Chondrocyte (in vitro differentiated cells): ENCODE measurements at regions not wholly inside any gene's neighbourhood (a gene's known extent, or its start where the extent isn't known, plus 50 kb on each side); places are given as distances from the start of the nearest gene placed in this dataset.

Experiments
- DNase-seq: peaks from one replicate; pipeline ENCODE4 v3.0.0; 2021; ENCODE audit warnings: mixed read lengths, low spot score
- H3K27ac Mint-ChIP-seq: one replicate; pipeline ENCODE4 v1.8.0; 2021; ENCODE audit warnings: mild to moderate bottlenecking, moderate library complexity, mixed read lengths; ENCODE audit not compliant: unreplicated experiment
- H3K27me3 Mint-ChIP-seq: 2 replicates; pipeline ENCODE4 v1.8.0; 2021; ENCODE audit warnings: low read depth, mixed read lengths
- H3K36me3 Mint-ChIP-seq: 2 replicates; pipeline ENCODE4 v1.8.0; 2021; ENCODE audit warnings: low read depth, mixed read lengths
- H3K4me1 Mint-ChIP-seq: 2 replicates; pipeline ENCODE4 v1.8.0; 2021; ENCODE audit warnings: low read depth, mild to moderate bottlenecking, mixed read lengths
- H3K4me3 Mint-ChIP-seq: one replicate; pipeline ENCODE4 v1.8.0; 2021; ENCODE audit warnings: mild to moderate bottlenecking, moderate library complexity, mixed read lengths; ENCODE audit not compliant: unreplicated experiment
- H3K9me3 Mint-ChIP-seq: 2 replicates; pipeline ENCODE4 v1.8.0; 2021; ENCODE audit warnings: low read depth, mixed read lengths
- CTCF ChIP-seq: fragments of 200-600 bp; sonication (generic); IDR thresholded peaks from 2 replicates; pipeline ENCODE4 v1.5.0; 2021; ENCODE audit warnings: antibody characterized with exemption, mild to moderate bottlenecking, moderate library complexity

GRCh38 chr4:122234686-122235085, 82.6 kb downstream of the BLTP1 start:
- H3K9me3 Mint-ChIP-seq, result no peaks in the 10 kb centered on the region
- peaks cover 19% of the 10 kb centered on the region for H3K36me3 Mint-ChIP-seq
- no peaks in the 10 kb centered on the region for H3K27me3 Mint-ChIP-seq
- no peak overlapping the region for H3K27ac Mint-ChIP-seq
- no peak for DNase-seq
- H3K4me1 Mint-ChIP-seq, result peaks cover 7% of the 10 kb centered on the region
- no peak for TF ChIP-seq CTCF
- H3K4me3 Mint-ChIP-seq, result no peak overlapping the region

- Mint-ChIP-seq H3K27ac (no peak overlapping the region), H3K9me3 (no peaks in the 10 kb centered on the region), H3K27me3 (no peaks in the 10 kb centered on the region), H3K36me3 (peaks cover 25% of the 10 kb centered on the region), H3K4me3 (no peak overlapping the region), H3K4me1 (no peaks in the 10 kb centered on the region)
- no peak for DNase-seq
- TF ChIP-seq CTCF, result no peak
Observed at GRCh38 chr4:122243785-122244184, 91.7 kb downstream of the BLTP1 start.

- DNase-seq, result no peak
- H3K4me3 Mint-ChIP-seq, result no peak overlapping the region
- H3K9me3 Mint-ChIP-seq, result no peaks in the 10 kb centered on the region
- H3K27me3 Mint-ChIP-seq, result no peaks in the 10 kb centered on the region
- no peaks in the 10 kb centered on the region for H3K4me1 Mint-ChIP-seq
- no peak for TF ChIP-seq CTCF
- no peak overlapping the region for H3K27ac Mint-ChIP-seq
- peaks cover 22% of the 10 kb centered on the region for H3K36me3 Mint-ChIP-seq
Observed at GRCh38 chr4:122244764-122245163, 92.6 kb downstream of the BLTP1 start.

GRCh38 chr4:122246551-122246950, 94.4 kb downstream of the BLTP1 start:
- Mint-ChIP-seq H3K27me3 (no peaks in the 10 kb centered on the region), H3K27ac (no peak overlapping the region), H3K9me3 (no peaks in the 10 kb centered on the region), H3K36me3 (peaks cover 13% of the 10 kb centered on the region), H3K4me1 (no peaks in the 10 kb centered on the region), H3K4me3 (no peak overlapping the region)
- no peak for DNase-seq
- TF ChIP-seq CTCF, result no peak

- Mint-ChIP-seq H3K27ac (no peak overlapping the region), H3K4me3 (no peak overlapping the region), H3K4me1 (no peaks in the 10 kb centered on the region), H3K27me3 (no peaks in the 10 kb centered on the region), H3K9me3 (no peaks in the 10 kb centered on the region), H3K36me3 (peaks cover 31% of the 10 kb centered on the region)
- no peak for TF ChIP-seq CTCF
- DNase-seq, result no peak
Observed at GRCh38 chr4:122249357-122249756, 97.2 kb downstream of the BLTP1 start.
